ENCODE measurements at regions not wholly inside any gene's neighbourhood (a gene's known extent, or its start where the extent isn't known, plus 50 kb on each side); places are given as distances from the start of the nearest gene placed in this dataset.

- in situ Hi-C loops (cut with MboI; ENCODE audit: low sequenced_read_pairs): no loop called here
- CTCF ChIA-PET: no interaction called here
- H3K27ac ChIP-seq (ENCODE audit: insufficient read depth, low read length): no peak overlapping the region
- H2BK20ac ChIP-seq (ENCODE audit: low read depth, low read length): no peak overlapping the region
- H3K4ac ChIP-seq (ENCODE audit: low read depth, low read length): no peak overlapping the region
- dilution Hi-C loops (cut with HindIII; ENCODE audit: low sequenced_read_pairs, unreplicated experiment): no loop called here
- H3K9ac ChIP-seq (ENCODE audit: low read depth, low read length): no peak overlapping the region
- no peaks in the 10 kb centered on the region for H3K27me3 ChIP-seq (ENCODE audit: control insufficient read depth, insufficient read depth, low read length)
- H2AFZ ChIP-seq (replicated peaks; ENCODE audit: low read length, poor library complexity): no peak overlapping the region
- H2BK120ac ChIP-seq (ENCODE audit: low read depth, low read length): no peak overlapping the region
- no peaks in the 10 kb centered on the region for H3K4me1 ChIP-seq (ENCODE audit: control insufficient read depth, insufficient read depth, low read length)
- no peak overlapping the region for H2AK9ac ChIP-seq (replicated peaks; ENCODE audit: low read depth, low read length, poor library complexity)
- intact Hi-C loops (cut with micrococcal nuclease): no loop called here
- no peaks in the 10 kb centered on the region for H4K20me1 ChIP-seq (ENCODE audit: insufficient read depth, low read length)
- H2AK5ac ChIP-seq (ENCODE audit: low read depth, low read length): no peak overlapping the region
- no peaks in the 10 kb centered on the region for H3K79me1 ChIP-seq (ENCODE audit: low read depth in 1 of 2, low read length in 2 of 2)
- no peak overlapping the region for H2BK15ac ChIP-seq (ENCODE audit: low read depth, low read length)
- no peak overlapping the region for H3K18ac ChIP-seq (ENCODE audit: low read depth, low read length)
- H3K56ac ChIP-seq (ENCODE audit: extremely low read depth, insufficient read depth, low read length): no peak overlapping the region
- H3K4me3 ChIP-seq (ENCODE audit: insufficient read depth, low read depth, low read length): no peak overlapping the region
- no peak overlapping the region for H4K5ac ChIP-seq (ENCODE audit: low read depth, low read length)
- no peaks in the 10 kb centered on the region for H3K36me3 ChIP-seq (ENCODE audit: control insufficient read depth, insufficient read depth, low read length)
- H3K14ac ChIP-seq (replicated peaks; ENCODE audit: low read depth, low read length): no peak overlapping the region
- H3K9me1 ChIP-seq (ENCODE audit: insufficient read depth, low read length): no peaks in the 10 kb centered on the region
- no peak overlapping the region for H3K4me2 ChIP-seq (ENCODE audit: low read depth, low read length)
- no peak for ATAC-seq (ENCODE audit: low read depth)
- no peak for TF ChIP-seq ELK1 (IDR thresholded peaks at IDR 0.05; ENCODE audit: borderline replicate concordance, low read depth, low read length)
- no peak for TF ChIP-seq CHD1 (IDR thresholded peaks at IDR 0.05; ENCODE audit: low read depth, low read length)
- no peak for TF ChIP-seq SMC3 (IDR thresholded peaks at IDR 0.05; ENCODE audit: low read depth, low read length)
- no peak for TF ChIP-seq FOS (IDR thresholded peaks at IDR 0.05; ENCODE audit: low read depth, low read length)
- no peak for TF ChIP-seq USF2 (IDR thresholded peaks at IDR 0.05; ENCODE audit: low read depth, low read length)
- TF ChIP-seq MXI1 (IDR thresholded peaks at IDR 0.05; ENCODE audit: borderline replicate concordance, low read depth, low read length): no peak
- no peak for TF ChIP-seq POLR2A (IDR thresholded peaks at IDR 0.05; ENCODE audit: low read depth, low read length)
- no peak for TF ChIP-seq MAFK (IDR thresholded peaks at IDR 0.05; ENCODE audit: low read depth, low read length)
- TF ChIP-seq RCOR1 (IDR thresholded peaks at IDR 0.05; ENCODE audit: insufficient replicate concordance, low read length): no peak
- no peak for TF ChIP-seq RAD21 (IDR thresholded peaks at IDR 0.05; ENCODE audit: low read length)
- H3K9me3 ChIP-seq (ENCODE audit: control insufficient read depth, insufficient read depth, low read length): 0 out of 2 replicates have a peak, but pooled peaks cover 5% of the 10 kb centered on the region
- POLR2A ChIA-PET (ENCODE audit: unreplicated experiment): no interaction called here
- no peak overlapping the region for H4K91ac ChIP-seq (ENCODE audit: insufficient read depth, low read depth, low read length)
- H3K23ac ChIP-seq (ENCODE audit: low read depth, low read length): no peak overlapping the region
- no peak for DNase-seq
- no TSS peak for BruUV-seq (replicated peaks)
- no peak overlapping the region for H2BK5ac ChIP-seq (ENCODE audit: low read depth, low read length, poor library complexity, severe bottlenecking)
- H4K8ac ChIP-seq (ENCODE audit: low read depth in 2 of 2, low read length in 2 of 2): no peak overlapping the region
Measured at GRCh38 chr2:185433824-185434223, 304.8 kb upstream of the FSIP2 start.

Measured in IMR-90 (cell line).